GM12878 (cell line): ENCODE measurements at regions not wholly inside any gene's neighbourhood (a gene's known extent, or its start where the extent isn't known, plus 50 kb on each side); places are given as distances from the start of the nearest gene placed in this dataset.

Source experiments
- ATAC-seq: fragments of 200-7000 bp; cut with Tn5 transposase; 3 replicates; pipeline ENCODE4 v1.9.1; 2020; ENCODE audit warnings: mild to moderate bottlenecking, moderate library complexity
- BruUV-seq: library from RNA; stranded (reverse); fragments of 400-500 nt; replicated peaks from 2 replicates; lab custom pipeline; 2021; lab: Mats Ljungman, UMichigan
- CTCF ChIA-PET: fragments of 300-600 bp; sonication (Branson Sonifier 250); formaldehyde crosslinking; extraction: SDS; loops from one replicate; lab custom pipeline; 2021; ENCODE audit warnings: inconsistent platforms; lab: Yijun Ruan, JAX
- POLR2A ChIA-PET: fragments of 350-600 bp; formaldehyde crosslinking; extraction: SDS; loops from one replicate; lab custom pipeline; 2021; ENCODE audit warnings: inconsistent platforms; lab: Charles Lee
- RAD21 ChIA-PET: fragments of 300-600 bp; sonication (Branson Sonifier 250); formaldehyde crosslinking; loops from one replicate; lab custom pipeline; 2023; ENCODE audit warnings: antibody characterized with exemption; ENCODE audit not compliant: unreplicated experiment; lab: Charles Lee
- SMC1A ChIA-PET: fragments of 300-600 bp; sonication (Branson Sonifier 250); formaldehyde crosslinking; loops from one replicate; lab custom pipeline; 2023; ENCODE audit not compliant: unreplicated experiment, uncharacterized antibody; lab: Charles Lee
- DNase-seq: peaks from one replicate; pipeline ENCODE4 v3.0.0-alpha.2; 2011; ENCODE audit warnings: low read depth, low spot score
- FAIRE-seq: peaks from 3 replicates; lab custom pipeline; 2011; peaks lifted over from hg19 to GRCh38; lab: Jason Lieb, UNC
- H2AFZ ChIP-seq: 2 replicates; pipeline ENCODE4 v1.6.0; 2011; ENCODE audit warnings: low read depth, low read length, control low read depth; ENCODE audit not compliant: control insufficient read depth
- H3K27ac ChIP-seq: 2 replicates; pipeline ENCODE4 v1.5.1; 2011; ENCODE audit warnings: control low read depth; ENCODE audit not compliant: control insufficient read depth, insufficient read depth
- H3K27me3 ChIP-seq, 2 experiments: replicated peaks in 1 of 2; 2 replicates each; pipeline versions ENCODE4 v1.6.0 to v1.6.1; 2011; ENCODE audit warnings: low read length in 1 of 2; ENCODE audit not compliant: control insufficient read depth in 2 of 2, insufficient read depth in 2 of 2
- H3K36me3 ChIP-seq, 2 experiments: 2 replicates each; pipeline ENCODE4 v1.5.1; 2011; ENCODE audit warnings: low read length in 1 of 2; ENCODE audit not compliant: control insufficient read depth in 2 of 2, insufficient read depth in 2 of 2
- H3K4me1 ChIP-seq: 2 replicates; pipeline ENCODE4 v1.6.1; 2011; ENCODE audit warnings: mild to moderate bottlenecking, low read length, moderate library complexity, mixed read lengths; ENCODE audit not compliant: control insufficient read depth, insufficient read depth
- H3K4me2 ChIP-seq: 2 replicates; pipeline ENCODE4 v1.6.0; 2011; ENCODE audit warnings: control low read depth; ENCODE audit not compliant: control insufficient read depth, insufficient read depth
- H3K4me3 ChIP-seq: fragments of 200-600 bp; sonication (generic); 2 replicates; pipeline ENCODE4 v1.5.1; 2016
- H3K79me2 ChIP-seq: 2 replicates; pipeline ENCODE4 v1.6.0; 2011; ENCODE audit warnings: low read length; ENCODE audit not compliant: control insufficient read depth, insufficient read depth
- H3K9ac ChIP-seq: 2 replicates; pipeline ENCODE4 v1.8.0; 2011; ENCODE audit warnings: low read length, control low read depth, mixed read lengths; ENCODE audit not compliant: control insufficient read depth, insufficient read depth
- H3K9me3 ChIP-seq: replicated peaks from 3 replicates; pipeline ENCODE4 v1.5.1; 2011; ENCODE audit warnings: mild to moderate bottlenecking, low read length; ENCODE audit not compliant: control insufficient read depth, insufficient read depth
- H4K20me1 ChIP-seq: 2 replicates; pipeline ENCODE4 v1.6.0; 2011; ENCODE audit not compliant: control insufficient read depth, insufficient read depth
- CEBPB ChIP-seq, 2 experiments: fragments of 150-350 bp in 1 of 2; IDR thresholded peaks; 2 replicates each; pipeline ENCODE4 v1.6.1; 2012 to 2014; ENCODE audit warnings: low read depth in 2 of 2, low read length in 2 of 2, borderline replicate concordance in 1 of 2, inconsistent platforms in 1 of 2
- CUX1 ChIP-seq: IDR thresholded peaks from 2 replicates; pipeline ENCODE4 v1.6.1; 2012; ENCODE audit warnings: improper control_type of control experiment, low read depth, low read length; ENCODE audit not compliant: insufficient replicate concordance
- KLF5 ChIP-seq: fragments of 450-650 bp; IDR thresholded peaks from 2 replicates; pipeline ENCODE4 v1.6.1; 2014; ENCODE audit warnings: mild to moderate bottlenecking; ENCODE audit not compliant: partially characterized antibody
- NR2C2 ChIP-seq: IDR thresholded peaks from 2 replicates; pipeline ENCODE4 v1.6.1; 2011; ENCODE audit warnings: borderline replicate concordance, low read depth; ENCODE audit not compliant: control insufficient read depth, insufficient read length
- POLR2AphosphoS5 ChIP-seq: IDR thresholded peaks from 2 replicates; pipeline ENCODE4 v1.6.1; 2011; ENCODE audit warnings: mild to moderate bottlenecking, low read length, inconsistent platforms
- WGBS: methylation state at CpG from one replicate; pipeline ENCODE4 v1.1.6; 2016; ENCODE audit warnings: low lambda C conversion rate; ENCODE audit not compliant: insufficient replicate concordance, insufficient coverage; ENCODE audit errors: missing lambda C conversion rate; 5-methylcytosine and 5-hydroxymethylcytosine counted together
- in situ Hi-C: fragments of 300-500 bp; cut with MboI; formaldehyde crosslinking; loops from 9 replicates; pipeline ENCODE4 v1.14.3; 2018; ENCODE audit warnings: mixed read lengths
- intact Hi-C: fragments of 100-400 bp; cut with micrococcal nuclease; formaldehyde crosslinking; loops from one replicate; pipeline ENCODE4 v1.14.2; 2022; ENCODE audit not compliant: unreplicated experiment

DNA sequence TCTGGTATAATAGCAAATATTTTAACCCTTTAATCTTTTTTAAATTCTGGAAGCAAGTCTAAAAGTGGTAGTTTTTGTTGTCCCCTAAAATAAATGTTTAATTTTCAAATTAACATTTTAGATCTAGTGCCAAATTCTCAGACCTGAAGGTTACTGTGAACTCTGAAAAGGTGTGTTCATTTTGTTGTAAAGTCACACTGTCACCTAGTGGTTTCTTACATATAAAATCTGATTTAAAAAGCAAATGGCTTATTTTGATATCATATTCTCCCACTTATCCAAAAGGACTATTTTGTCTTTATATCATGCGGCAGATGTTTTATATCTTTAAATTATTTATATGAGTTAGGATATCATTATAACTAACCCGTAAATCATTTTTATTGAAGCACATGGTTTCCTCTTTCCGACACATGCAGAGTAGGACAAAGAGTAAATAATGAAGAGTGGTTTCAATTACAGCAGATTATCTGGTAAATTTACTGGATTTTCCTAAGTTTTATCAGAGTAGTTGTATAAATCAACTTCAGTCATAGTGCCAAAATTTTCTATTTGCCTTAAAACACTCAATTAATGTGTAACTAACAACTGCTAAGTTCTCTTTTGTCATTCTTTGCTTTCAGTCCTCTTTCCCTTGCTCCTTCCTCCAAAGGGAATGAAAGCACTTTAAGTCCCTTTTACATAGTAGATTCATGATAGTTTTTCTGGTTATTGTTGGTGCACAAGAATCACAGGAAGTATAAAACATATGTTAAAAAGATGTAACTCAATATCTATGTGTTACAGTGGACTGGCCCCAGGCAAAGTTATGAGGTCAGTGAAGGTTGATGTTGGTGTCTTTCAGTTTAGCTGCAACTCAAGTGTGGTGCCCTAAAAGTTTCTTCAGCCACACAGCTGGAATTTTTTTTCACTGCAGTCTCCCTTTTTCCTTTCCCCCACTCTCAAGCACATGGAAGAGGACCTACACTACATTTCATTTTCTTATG, 189.6 kb downstream of the COX7C start (continued):
- no peak for TF ChIP-seq NR2C2
- no peak for TF ChIP-seq KLF5
- TF ChIP-seq POLR2AphosphoS5, result no peak
- TF ChIP-seq, all 136 proteins: peak for 0

DNA sequence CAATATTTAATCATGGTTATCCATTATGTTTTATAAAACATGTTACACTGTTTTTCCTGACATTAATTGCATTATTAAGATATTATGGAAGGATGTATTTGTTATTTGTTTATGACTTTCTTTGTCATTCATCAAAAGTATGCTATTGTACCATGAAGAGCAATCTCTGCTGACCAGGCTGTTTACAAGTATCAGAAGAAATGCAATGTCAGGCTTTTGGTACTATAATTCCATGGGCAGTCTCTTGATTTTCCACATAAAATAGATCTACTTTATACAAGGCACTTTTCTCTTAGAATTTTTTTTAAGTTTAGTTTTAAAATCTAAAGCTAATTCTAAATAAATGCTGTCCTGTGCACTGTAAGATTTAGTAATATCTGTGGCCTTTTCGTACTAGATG, 196.6 kb downstream of the COX7C start:
- intact Hi-C loops (no loop called here), in situ Hi-C loops (no loop called here)
- no TSS peak for BruUV-seq
- Histone ChIP-seq H3K4me3 (no peak overlapping the region), H3K4me1 (no peaks in the 10 kb centered on the region), H3K36me3 (no peaks in the 10 kb centered on the region), H3K9ac (no peak overlapping the region), H2AFZ (no peak overlapping the region), H3K4me2 (no peak overlapping the region), H4K20me1 (no peaks in the 10 kb centered on the region), H3K27ac (no peak overlapping the region), H3K79me2 (no peaks in the 10 kb centered on the region), H3K9me3 (no peaks in the 10 kb centered on the region), H3K27me3 (no peaks in the 10 kb centered on the region; a peak in 1 of 4 replicates)
- no peak for FAIRE-seq
- CTCF ChIA-PET, result no interaction called here
- ATAC-seq, result no peak
- RAD21 ChIA-PET, result no interaction called here
- TF ChIP-seq CUX1 (no peak), CEBPB (IDR thresholded peaks at IDR 0.05; ENCODE audit: borderline replicate concordance in 1 of 2, low read depth in 2 of 2, low read length in 2 of 2) (no peak)
- DNase-seq, result no peak
- SMC1A ChIA-PET, result no interaction called here
- POLR2A ChIA-PET, result no interaction called here
- WGBS, result 50% methylated on average over 1 of the region's 1 CpG
